ENCODE measurements at regions not wholly inside any gene's neighbourhood (a gene's known extent, or its start where the extent isn't known, plus 50 kb on each side); places are given as distances from the start of the nearest gene placed in this dataset.

DNA sequence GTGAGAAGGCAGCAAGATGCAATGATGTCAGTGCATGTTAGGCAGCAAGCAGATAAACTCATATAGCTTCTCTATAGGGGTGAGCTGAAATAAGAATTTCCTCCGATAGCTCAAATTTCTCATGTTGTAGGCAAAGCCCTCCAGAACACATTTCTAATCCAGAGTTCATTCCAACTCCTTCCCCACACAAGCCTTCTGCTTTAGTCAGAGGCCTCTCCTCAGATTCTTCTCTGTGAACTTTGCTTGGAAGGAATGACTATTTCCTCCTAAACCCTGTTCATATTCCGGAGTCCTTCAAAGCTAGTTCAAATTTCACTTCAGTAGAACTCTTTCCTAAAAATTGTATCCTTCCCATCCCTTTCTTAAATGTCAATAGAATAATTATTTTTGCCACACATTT lies 144.8 kb downstream of the KCNJ2 start:
- Mint-ChIP-seq H3K4me3 (no peak overlapping the region), H3K36me3 (no peaks in the 10 kb centered on the region), H3K4me1 (peaks cover 21% of the 10 kb centered on the region), H3K9me3 (peaks cover 5% of the 10 kb centered on the region; the same call in 1 of the 2 replicates), H3K27ac (no peak overlapping the region), H3K27me3 (ENCODE audit: low read depth) (no peaks in the 10 kb centered on the region)
- ATAC-seq (no peak), DNase-seq (ENCODE audit: low spot score) (no peak)
- ChIA-PET CTCF (no interaction called here), POLR2A (no interaction called here)
- TF ChIP-seq SOX15 (CRISPR knock-in tag; IDR thresholded peaks at IDR 0.05) (no peak), ZBTB21 (CRISPR knock-in tag; IDR thresholded peaks at IDR 0.05; ENCODE audit: borderline replicate concordance) (no peak), FOXK1 (CRISPR knock-in tag; IDR thresholded peaks at IDR 0.05) (no peak), ZNF121 (CRISPR knock-in tag; IDR thresholded peaks at IDR 0.05) (no peak), ZNF396 (CRISPR knock-in tag; IDR thresholded peaks at IDR 0.05; ENCODE audit: borderline replicate concordance) (no peak), TCF7 (CRISPR knock-in tag; IDR thresholded peaks at IDR 0.05; ENCODE audit: low read depth) (no peak)
- TF ChIP-seq, protein P1, sequence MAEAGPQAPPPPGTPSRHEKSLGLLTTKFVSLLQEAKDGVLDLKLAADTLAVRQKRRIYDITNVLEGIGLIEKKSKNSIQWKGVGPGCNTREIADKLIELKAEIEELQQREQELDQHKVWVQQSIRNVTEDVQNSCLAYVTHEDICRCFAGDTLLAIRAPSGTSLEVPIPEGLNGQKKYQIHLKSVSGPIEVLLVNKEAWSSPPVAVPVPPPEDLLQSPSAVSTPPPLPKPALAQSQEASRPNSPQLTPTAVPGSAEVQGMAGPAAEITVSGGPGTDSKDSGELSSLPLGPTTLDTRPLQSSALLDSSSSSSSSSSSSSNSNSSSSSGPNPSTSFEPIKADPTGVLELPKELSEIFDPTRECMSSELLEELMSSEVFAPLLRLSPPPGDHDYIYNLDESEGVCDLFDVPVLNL (CRISPR knock-in tag; IDR thresholded peaks at IDR 0.05; ENCODE audit: borderline replicate concordance, low read depth): no peak
- TF ChIP-seq, protein P2, sequence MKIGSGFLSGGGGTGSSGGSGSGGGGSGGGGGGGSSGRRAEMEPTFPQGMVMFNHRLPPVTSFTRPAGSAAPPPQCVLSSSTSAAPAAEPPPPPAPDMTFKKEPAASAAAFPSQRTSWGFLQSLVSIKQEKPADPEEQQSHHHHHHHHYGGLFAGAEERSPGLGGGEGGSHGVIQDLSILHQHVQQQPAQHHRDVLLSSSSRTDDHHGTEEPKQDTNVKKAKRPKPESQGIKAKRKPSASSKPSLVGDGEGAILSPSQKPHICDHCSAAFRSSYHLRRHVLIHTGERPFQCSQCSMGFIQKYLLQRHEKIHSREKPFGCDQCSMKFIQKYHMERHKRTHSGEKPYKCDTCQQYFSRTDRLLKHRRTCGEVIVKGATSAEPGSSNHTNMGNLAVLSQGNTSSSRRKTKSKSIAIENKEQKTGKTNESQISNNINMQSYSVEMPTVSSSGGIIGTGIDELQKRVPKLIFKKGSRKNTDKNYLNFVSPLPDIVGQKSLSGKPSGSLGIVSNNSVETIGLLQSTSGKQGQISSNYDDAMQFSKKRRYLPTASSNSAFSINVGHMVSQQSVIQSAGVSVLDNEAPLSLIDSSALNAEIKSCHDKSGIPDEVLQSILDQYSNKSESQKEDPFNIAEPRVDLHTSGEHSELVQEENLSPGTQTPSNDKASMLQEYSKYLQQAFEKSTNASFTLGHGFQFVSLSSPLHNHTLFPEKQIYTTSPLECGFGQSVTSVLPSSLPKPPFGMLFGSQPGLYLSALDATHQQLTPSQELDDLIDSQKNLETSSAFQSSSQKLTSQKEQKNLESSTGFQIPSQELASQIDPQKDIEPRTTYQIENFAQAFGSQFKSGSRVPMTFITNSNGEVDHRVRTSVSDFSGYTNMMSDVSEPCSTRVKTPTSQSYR (CRISPR knock-in tag; IDR thresholded peaks at IDR 0.05): no peak
- TF ChIP-seq, protein P3, sequence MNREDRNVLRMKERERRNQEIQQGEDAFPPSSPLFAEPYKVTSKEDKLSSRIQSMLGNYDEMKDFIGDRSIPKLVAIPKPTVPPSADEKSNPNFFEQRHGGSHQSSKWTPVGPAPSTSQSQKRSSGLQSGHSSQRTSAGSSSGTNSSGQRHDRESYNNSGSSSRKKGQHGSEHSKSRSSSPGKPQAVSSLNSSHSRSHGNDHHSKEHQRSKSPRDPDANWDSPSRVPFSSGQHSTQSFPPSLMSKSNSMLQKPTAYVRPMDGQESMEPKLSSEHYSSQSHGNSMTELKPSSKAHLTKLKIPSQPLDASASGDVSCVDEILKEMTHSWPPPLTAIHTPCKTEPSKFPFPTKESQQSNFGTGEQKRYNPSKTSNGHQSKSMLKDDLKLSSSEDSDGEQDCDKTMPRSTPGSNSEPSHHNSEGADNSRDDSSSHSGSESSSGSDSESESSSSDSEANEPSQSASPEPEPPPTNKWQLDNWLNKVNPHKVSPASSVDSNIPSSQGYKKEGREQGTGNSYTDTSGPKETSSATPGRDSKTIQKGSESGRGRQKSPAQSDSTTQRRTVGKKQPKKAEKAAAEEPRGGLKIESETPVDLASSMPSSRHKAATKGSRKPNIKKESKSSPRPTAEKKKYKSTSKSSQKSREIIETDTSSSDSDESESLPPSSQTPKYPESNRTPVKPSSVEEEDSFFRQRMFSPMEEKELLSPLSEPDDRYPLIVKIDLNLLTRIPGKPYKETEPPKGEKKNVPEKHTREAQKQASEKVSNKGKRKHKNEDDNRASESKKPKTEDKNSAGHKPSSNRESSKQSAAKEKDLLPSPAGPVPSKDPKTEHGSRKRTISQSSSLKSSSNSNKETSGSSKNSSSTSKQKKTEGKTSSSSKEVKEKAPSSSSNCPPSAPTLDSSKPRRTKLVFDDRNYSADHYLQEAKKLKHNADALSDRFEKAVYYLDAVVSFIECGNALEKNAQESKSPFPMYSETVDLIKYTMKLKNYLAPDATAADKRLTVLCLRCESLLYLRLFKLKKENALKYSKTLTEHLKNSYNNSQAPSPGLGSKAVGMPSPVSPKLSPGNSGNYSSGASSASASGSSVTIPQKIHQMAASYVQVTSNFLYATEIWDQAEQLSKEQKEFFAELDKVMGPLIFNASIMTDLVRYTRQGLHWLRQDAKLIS (CRISPR knock-in tag; IDR thresholded peaks at IDR 0.05; ENCODE audit: borderline replicate concordance): no peak
- TF ChIP-seq, protein P4, sequence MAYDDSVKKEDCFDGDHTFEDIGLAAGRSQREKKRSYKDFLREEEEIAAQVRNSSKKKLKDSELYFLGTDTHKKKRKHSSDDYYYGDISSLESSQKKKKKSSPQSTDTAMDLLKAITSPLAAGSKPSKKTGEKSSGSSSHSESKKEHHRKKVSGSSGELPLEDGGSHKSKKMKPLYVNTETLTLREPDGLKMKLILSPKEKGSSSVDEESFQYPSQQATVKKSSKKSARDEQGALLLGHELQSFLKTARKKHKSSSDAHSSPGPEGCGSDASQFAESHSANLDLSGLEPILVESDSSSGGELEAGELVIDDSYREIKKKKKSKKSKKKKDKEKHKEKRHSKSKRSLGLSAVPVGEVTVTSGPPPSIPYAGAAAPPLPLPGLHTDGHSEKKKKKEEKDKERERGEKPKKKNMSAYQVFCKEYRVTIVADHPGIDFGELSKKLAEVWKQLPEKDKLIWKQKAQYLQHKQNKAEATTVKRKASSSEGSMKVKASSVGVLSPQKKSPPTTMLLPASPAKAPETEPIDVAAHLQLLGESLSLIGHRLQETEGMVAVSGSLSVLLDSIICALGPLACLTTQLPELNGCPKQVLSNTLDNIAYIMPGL (CRISPR knock-in tag; IDR thresholded peaks at IDR 0.05): no peak
- TF ChIP-seq, protein P5, sequence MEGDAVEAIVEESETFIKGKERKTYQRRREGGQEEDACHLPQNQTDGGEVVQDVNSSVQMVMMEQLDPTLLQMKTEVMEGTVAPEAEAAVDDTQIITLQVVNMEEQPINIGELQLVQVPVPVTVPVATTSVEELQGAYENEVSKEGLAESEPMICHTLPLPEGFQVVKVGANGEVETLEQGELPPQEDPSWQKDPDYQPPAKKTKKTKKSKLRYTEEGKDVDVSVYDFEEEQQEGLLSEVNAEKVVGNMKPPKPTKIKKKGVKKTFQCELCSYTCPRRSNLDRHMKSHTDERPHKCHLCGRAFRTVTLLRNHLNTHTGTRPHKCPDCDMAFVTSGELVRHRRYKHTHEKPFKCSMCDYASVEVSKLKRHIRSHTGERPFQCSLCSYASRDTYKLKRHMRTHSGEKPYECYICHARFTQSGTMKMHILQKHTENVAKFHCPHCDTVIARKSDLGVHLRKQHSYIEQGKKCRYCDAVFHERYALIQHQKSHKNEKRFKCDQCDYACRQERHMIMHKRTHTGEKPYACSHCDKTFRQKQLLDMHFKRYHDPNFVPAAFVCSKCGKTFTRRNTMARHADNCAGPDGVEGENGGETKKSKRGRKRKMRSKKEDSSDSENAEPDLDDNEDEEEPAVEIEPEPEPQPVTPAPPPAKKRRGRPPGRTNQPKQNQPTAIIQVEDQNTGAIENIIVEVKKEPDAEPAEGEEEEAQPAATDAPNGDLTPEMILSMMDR (IDR thresholded peaks at IDR 0.05): no peak

DNA sequence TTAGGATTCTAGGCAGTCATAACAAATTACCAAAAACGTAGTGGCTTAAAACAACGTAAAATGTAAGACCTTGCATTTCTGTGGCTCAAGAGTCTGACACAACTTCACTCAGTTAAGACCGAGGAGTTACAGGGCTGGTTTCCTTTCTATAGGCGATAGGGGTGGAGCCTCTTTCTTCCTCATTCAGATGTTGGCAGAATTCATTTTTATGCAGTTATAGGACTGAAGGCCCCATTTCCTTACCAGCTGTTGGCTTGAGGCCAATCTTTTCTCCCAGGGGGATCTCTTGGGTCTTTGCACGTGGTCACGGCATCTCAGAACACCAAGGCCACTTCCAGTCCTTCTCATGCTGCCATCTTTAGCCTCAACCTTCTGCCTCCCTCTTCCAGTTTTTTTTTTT lies 145.2 kb downstream of the KCNJ2 start:
- CTCF ChIA-PET: interaction anchor here (0.7 kb wide), 1 partner anchor 32 kb away, joined by 5 read pairs; no protein-coding TSS in a partner anchor
- H3K27ac Mint-ChIP-seq: no peak overlapping the region
- H3K4me1 Mint-ChIP-seq: peaks cover 23% of the 10 kb centered on the region
- POLR2A ChIA-PET: no interaction called here
- TF ChIP-seq FOXJ3 (CRISPR knock-in tag; IDR thresholded peaks at IDR 0.05; ENCODE audit: borderline replicate concordance) (no peak), RORB (CRISPR knock-in tag; IDR thresholded peaks at IDR 0.05) (no peak), NFATC4 (CRISPR knock-in tag; IDR thresholded peaks at IDR 0.05) (no peak)
- TF ChIP-seq, protein P6, sequence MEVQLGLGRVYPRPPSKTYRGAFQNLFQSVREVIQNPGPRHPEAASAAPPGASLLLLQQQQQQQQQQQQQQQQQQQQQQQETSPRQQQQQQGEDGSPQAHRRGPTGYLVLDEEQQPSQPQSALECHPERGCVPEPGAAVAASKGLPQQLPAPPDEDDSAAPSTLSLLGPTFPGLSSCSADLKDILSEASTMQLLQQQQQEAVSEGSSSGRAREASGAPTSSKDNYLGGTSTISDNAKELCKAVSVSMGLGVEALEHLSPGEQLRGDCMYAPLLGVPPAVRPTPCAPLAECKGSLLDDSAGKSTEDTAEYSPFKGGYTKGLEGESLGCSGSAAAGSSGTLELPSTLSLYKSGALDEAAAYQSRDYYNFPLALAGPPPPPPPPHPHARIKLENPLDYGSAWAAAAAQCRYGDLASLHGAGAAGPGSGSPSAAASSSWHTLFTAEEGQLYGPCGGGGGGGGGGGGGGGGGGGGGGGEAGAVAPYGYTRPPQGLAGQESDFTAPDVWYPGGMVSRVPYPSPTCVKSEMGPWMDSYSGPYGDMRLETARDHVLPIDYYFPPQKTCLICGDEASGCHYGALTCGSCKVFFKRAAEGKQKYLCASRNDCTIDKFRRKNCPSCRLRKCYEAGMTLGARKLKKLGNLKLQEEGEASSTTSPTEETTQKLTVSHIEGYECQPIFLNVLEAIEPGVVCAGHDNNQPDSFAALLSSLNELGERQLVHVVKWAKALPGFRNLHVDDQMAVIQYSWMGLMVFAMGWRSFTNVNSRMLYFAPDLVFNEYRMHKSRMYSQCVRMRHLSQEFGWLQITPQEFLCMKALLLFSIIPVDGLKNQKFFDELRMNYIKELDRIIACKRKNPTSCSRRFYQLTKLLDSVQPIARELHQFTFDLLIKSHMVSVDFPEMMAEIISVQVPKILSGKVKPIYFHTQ (CRISPR knock-in tag; IDR thresholded peaks at IDR 0.05): no peak
- TF ChIP-seq, protein P7, sequence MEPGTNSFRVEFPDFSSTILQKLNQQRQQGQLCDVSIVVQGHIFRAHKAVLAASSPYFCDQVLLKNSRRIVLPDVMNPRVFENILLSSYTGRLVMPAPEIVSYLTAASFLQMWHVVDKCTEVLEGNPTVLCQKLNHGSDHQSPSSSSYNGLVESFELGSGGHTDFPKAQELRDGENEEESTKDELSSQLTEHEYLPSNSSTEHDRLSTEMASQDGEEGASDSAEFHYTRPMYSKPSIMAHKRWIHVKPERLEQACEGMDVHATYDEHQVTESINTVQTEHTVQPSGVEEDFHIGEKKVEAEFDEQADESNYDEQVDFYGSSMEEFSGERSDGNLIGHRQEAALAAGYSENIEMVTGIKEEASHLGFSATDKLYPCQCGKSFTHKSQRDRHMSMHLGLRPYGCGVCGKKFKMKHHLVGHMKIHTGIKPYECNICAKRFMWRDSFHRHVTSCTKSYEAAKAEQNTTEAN (CRISPR knock-in tag; IDR thresholded peaks at IDR 0.05): no peak
- TF ChIP-seq, protein P8, sequence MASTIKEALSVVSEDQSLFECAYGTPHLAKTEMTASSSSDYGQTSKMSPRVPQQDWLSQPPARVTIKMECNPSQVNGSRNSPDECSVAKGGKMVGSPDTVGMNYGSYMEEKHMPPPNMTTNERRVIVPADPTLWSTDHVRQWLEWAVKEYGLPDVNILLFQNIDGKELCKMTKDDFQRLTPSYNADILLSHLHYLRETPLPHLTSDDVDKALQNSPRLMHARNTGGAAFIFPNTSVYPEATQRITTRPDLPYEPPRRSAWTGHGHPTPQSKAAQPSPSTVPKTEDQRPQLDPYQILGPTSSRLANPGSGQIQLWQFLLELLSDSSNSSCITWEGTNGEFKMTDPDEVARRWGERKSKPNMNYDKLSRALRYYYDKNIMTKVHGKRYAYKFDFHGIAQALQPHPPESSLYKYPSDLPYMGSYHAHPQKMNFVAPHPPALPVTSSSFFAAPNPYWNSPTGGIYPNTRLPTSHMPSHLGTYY (CRISPR knock-in tag; IDR thresholded peaks at IDR 0.05): no peak
- DNase-seq (ENCODE audit: low spot score): no peak
- H3K4me3 Mint-ChIP-seq: no peak overlapping the region
- H3K36me3 Mint-ChIP-seq: no peaks in the 10 kb centered on the region
- ATAC-seq: no peak
- H3K9me3 Mint-ChIP-seq: peaks cover 5% of the 10 kb centered on the region; the same call in 1 of the 2 replicates
- H3K27me3 Mint-ChIP-seq (ENCODE audit: low read depth): no peaks in the 10 kb centered on the region
